ENCODE measurements at regions not wholly inside any gene's neighbourhood (a gene's known extent, or its start where the extent isn't known, plus 50 kb on each side); places are given as distances from the start of the nearest gene placed in this dataset.

GRCh38 chr4:160809576-160809975, 1354.2 kb downstream of the FSTL5 start:
- intact Hi-C loops (cut with micrococcal nuclease; ENCODE audit: unreplicated experiment): no loop called here
- Histone ChIP-seq H3K4me3 (ENCODE audit: low read depth in 2 of 2, low read length in 2 of 2) (no peak overlapping the region), H3K9me3 (ENCODE audit: control insufficient read depth, insufficient read depth, low read depth, low read length) (no peaks in the 10 kb centered on the region), H3K4me1 (ENCODE audit: control insufficient read depth, insufficient read depth, low read length) (no peaks in the 10 kb centered on the region), H3K27ac (ENCODE audit: low read length) (no peak overlapping the region), H3K36me3 (ENCODE audit: control insufficient read depth, insufficient read depth, low read length) (no peaks in the 10 kb centered on the region), H3K27me3 (ENCODE audit: control insufficient read depth, insufficient read depth, low read length) (no peaks in the 10 kb centered on the region)
- BruUV-seq (replicated peaks): no TSS peak
- no peak for ATAC-seq
- TF ChIP-seq POLR2AphosphoS5 (IDR thresholded peaks at IDR 0.05; ENCODE audit: low read depth, low read length) (no peak), SIN3A (IDR thresholded peaks at IDR 0.05; ENCODE audit: borderline replicate concordance, insufficient read depth, low read depth, low read length) (no peak), CTCF (IDR thresholded peaks at IDR 0.05) (no peak), TCF7L2 (IDR thresholded peaks at IDR 0.05; ENCODE audit: low read depth, low read length) (no peak), REST (IDR thresholded peaks at IDR 0.05; ENCODE audit: insufficient read depth in 1 of 2, low read depth in 2 of 2, low read length in 1 of 2) (no peak)
- in situ Hi-C loops (cut with HindIII; ENCODE audit: low pct_unique_long_range_greater_than_20kb, low sequenced_read_pairs): no loop called here
- no peak for DNase-seq (ENCODE audit: low read depth, low spot score)
- ChIA-PET CTCF (no interaction called here), POLR2A (no interaction called here)

GRCh38 chr4:160810424-160810823, 1353.4 kb downstream of the FSTL5 start:
- Histone ChIP-seq H3K27ac (ENCODE audit: low read length) (no peak overlapping the region), H3K9me3 (ENCODE audit: control insufficient read depth, insufficient read depth, low read depth, low read length) (no peaks in the 10 kb centered on the region), H3K27me3 (ENCODE audit: control insufficient read depth, insufficient read depth, low read length) (no peaks in the 10 kb centered on the region), H3K4me3 (ENCODE audit: low read depth in 2 of 2, low read length in 2 of 2) (no peak overlapping the region), H3K4me1 (ENCODE audit: control insufficient read depth, insufficient read depth, low read length) (no peaks in the 10 kb centered on the region), H3K36me3 (ENCODE audit: control insufficient read depth, insufficient read depth, low read length) (no peaks in the 10 kb centered on the region)
- intact Hi-C loops (cut with micrococcal nuclease; ENCODE audit: unreplicated experiment) (no loop called here), in situ Hi-C loops (cut with HindIII; ENCODE audit: low pct_unique_long_range_greater_than_20kb, low sequenced_read_pairs) (no loop called here)
- no peak for TF ChIP-seq POLR2AphosphoS5 (IDR thresholded peaks at IDR 0.05; ENCODE audit: low read depth, low read length)
- TF ChIP-seq TCF7L2 (IDR thresholded peaks at IDR 0.05; ENCODE audit: low read depth, low read length): no peak
- no peak for TF ChIP-seq SIN3A (IDR thresholded peaks at IDR 0.05; ENCODE audit: borderline replicate concordance, insufficient read depth, low read depth, low read length)
- no peak for TF ChIP-seq REST (IDR thresholded peaks at IDR 0.05; ENCODE audit: insufficient read depth in 1 of 2, low read depth in 2 of 2, low read length in 1 of 2)
- TF ChIP-seq CTCF (IDR thresholded peaks at IDR 0.05): no peak
- CTCF ChIA-PET: no interaction called here
- no TSS peak for BruUV-seq (replicated peaks)
- DNase-seq (ENCODE audit: low read depth, low spot score): no peak
- POLR2A ChIA-PET: no interaction called here
- ATAC-seq: no peak

Data from Panc1 (cell line).